ENCODE measurements at regions not wholly inside any gene's neighbourhood (a gene's known extent, or its start where the extent isn't known, plus 50 kb on each side); places are given as distances from the start of the nearest gene placed in this dataset.

DNA sequence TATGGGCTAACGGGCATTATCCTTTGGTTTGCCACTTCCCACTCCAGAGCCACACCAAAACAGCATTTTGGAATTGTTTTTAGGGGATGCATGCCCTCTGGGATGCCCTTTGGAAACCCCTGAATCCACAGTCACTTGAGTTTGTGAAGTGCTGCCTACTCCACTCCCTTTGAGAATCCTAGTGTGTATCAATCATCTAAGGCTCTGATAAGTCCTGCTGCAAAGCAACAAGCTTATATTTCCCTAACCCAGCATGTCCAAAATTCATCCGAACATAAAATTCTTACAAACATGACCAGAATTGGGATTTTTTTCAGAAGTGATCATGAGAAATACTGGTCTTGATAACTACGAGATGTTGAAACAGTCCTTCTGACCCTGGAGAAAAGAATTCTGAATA, 387.9 kb downstream of the MN1 start:
- no peak for TF ChIP-seq EZH2 (IDR thresholded peaks at IDR 0.05; ENCODE audit: low read length)
- TF ChIP-seq, protein P1, sequence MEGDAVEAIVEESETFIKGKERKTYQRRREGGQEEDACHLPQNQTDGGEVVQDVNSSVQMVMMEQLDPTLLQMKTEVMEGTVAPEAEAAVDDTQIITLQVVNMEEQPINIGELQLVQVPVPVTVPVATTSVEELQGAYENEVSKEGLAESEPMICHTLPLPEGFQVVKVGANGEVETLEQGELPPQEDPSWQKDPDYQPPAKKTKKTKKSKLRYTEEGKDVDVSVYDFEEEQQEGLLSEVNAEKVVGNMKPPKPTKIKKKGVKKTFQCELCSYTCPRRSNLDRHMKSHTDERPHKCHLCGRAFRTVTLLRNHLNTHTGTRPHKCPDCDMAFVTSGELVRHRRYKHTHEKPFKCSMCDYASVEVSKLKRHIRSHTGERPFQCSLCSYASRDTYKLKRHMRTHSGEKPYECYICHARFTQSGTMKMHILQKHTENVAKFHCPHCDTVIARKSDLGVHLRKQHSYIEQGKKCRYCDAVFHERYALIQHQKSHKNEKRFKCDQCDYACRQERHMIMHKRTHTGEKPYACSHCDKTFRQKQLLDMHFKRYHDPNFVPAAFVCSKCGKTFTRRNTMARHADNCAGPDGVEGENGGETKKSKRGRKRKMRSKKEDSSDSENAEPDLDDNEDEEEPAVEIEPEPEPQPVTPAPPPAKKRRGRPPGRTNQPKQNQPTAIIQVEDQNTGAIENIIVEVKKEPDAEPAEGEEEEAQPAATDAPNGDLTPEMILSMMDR (optimal IDR thresholded peaks at IDR 0.05 in 1 of 3, IDR thresholded peaks at IDR 0.05 in 1 of 3, conservative IDR thresholded peaks at IDR 0.05 in 1 of 3; ENCODE audit: extremely low read depth in 1 of 3, insufficient read depth in 2 of 3, low read length in 3 of 3): no peak

Data from keratinocyte (primary cell).